Bronchial epithelial cell (primary cell): ENCODE measurements at regions not wholly inside any gene's neighbourhood (a gene's known extent, or its start where the extent isn't known, plus 50 kb on each side); places are given as distances from the start of the nearest gene placed in this dataset.
A peak's percentile ranks its signal among the peaks of the same experiment; 100 is the strongest.

Experiments
- DNase-seq: peaks from one replicate; pipeline ENCODE4 v3.0.0-alpha.2; 2010; ENCODE audit warnings: low read depth
- FAIRE-seq: peaks from 2 replicates; lab custom pipeline; 2011; peaks lifted over from hg19 to GRCh38; lab: Jason Lieb, UNC
- H3K27me3 ChIP-seq: 2 replicates; pipeline ENCODE4 v1.5.1; 2011; ENCODE audit warnings: low read length; ENCODE audit not compliant: control insufficient read depth, insufficient read depth
- H3K36me3 ChIP-seq: 2 replicates; pipeline ENCODE4 v1.5.1; 2011; ENCODE audit warnings: low read length; ENCODE audit not compliant: control insufficient read depth, insufficient read depth
- H3K4me3 ChIP-seq: 2 replicates; pipeline ENCODE4 v1.5.1; 2011; ENCODE audit warnings: mild to moderate bottlenecking, low read depth, low read length, control low read depth
- CTCF ChIP-seq: IDR thresholded peaks from 2 replicates; pipeline ENCODE4 v1.5.1; 2011; ENCODE audit warnings: mild to moderate bottlenecking, moderate library complexity, low read length, control low read depth, inconsistent platforms; ENCODE audit not compliant: insufficient read depth, severe bottlenecking

GRCh38 chr4:34170946-34171345 lies 2073.4 kb downstream of the ARAP2 start:
- no peaks in the 10 kb centered on the region for H3K36me3 ChIP-seq
- DNase-seq (peak; percentile 52), FAIRE-seq (no peak)

GRCh38 chr4:34176609-34177008 lies 2067.7 kb downstream of the ARAP2 start:
- TF ChIP-seq CTCF = no peak
- Histone ChIP-seq H3K27me3 (no peaks in the 10 kb centered on the region), H3K36me3 (no peaks in the 10 kb centered on the region), H3K4me3 (no peak overlapping the region)
- DNase-seq = no peak
- no peak for FAIRE-seq

More at GRCh38 chr4:34170946-34171345, 2073.4 kb downstream of the ARAP2 start:
- no peak for TF ChIP-seq CTCF
- Histone ChIP-seq H3K4me3 (no peak overlapping the region), H3K27me3 (no peaks in the 10 kb centered on the region)

- Histone ChIP-seq H3K27me3 (no peaks in the 10 kb centered on the region), H3K4me3 (no peak overlapping the region), H3K36me3 (no peaks in the 10 kb centered on the region)
- DNase-seq (no peak), FAIRE-seq (no peak)
- TF ChIP-seq CTCF = no peak
Measured at GRCh38 chr4:34178476-34178875, 2065.8 kb downstream of the ARAP2 start.

- DNase-seq = peak; percentile 97
- no peaks in the 10 kb centered on the region for H3K36me3 ChIP-seq
- TF ChIP-seq CTCF = no peak
- H3K4me3 ChIP-seq = no peak overlapping the region
- no peaks in the 10 kb centered on the region for H3K27me3 ChIP-seq
- no peak for FAIRE-seq
Measured at GRCh38 chr4:34181311-34181841, 2062.9 kb downstream of the ARAP2 start.

- TF ChIP-seq CTCF = no peak
- no peak overlapping the region for H3K4me3 ChIP-seq
- DNase-seq (peak; percentile 86), FAIRE-seq (no peak)
- H3K36me3 ChIP-seq = no peaks in the 10 kb centered on the region
- H3K27me3 ChIP-seq = no peaks in the 10 kb centered on the region
Measured at GRCh38 chr4:34181891-34182290, 2062.4 kb downstream of the ARAP2 start.

- DNase-seq = no peak
- Histone ChIP-seq H3K4me3 (no peak overlapping the region), H3K36me3 (no peaks in the 10 kb centered on the region), H3K27me3 (no peaks in the 10 kb centered on the region)
- no peak for FAIRE-seq
- TF ChIP-seq CTCF = no peak
Measured at GRCh38 chr4:34182306-34182705, 2062.0 kb downstream of the ARAP2 start.
